Large intestine (tissue), 3 donors: ENCODE measurements at regions not wholly inside any gene's neighbourhood (a gene's known extent, or its start where the extent isn't known, plus 50 kb on each side); places are given as distances from the start of the nearest gene placed in this dataset.

Experiments
- DNase-seq, 2 donors: peaks; one replicate each; pipeline versions ENCODE4 v3.0.0 to v3.0.0-alpha.2; 2013
- H3K27ac ChIP-seq: one replicate; pipeline ENCODE4 v1.5.1; 2013; ENCODE audit warnings: low read length
- H3K27me3 ChIP-seq: 2 replicates; pipeline ENCODE4 v1.6.1; 2013; ENCODE audit warnings: low read length; ENCODE audit not compliant: control insufficient read depth, insufficient read depth
- H3K36me3 ChIP-seq: 2 replicates; pipeline ENCODE4 v1.6.1; 2013; ENCODE audit warnings: low read length; ENCODE audit not compliant: control insufficient read depth, insufficient read depth
- H3K4me1 ChIP-seq: one replicate; pipeline ENCODE4 v1.6.1; 2013; ENCODE audit warnings: low read length; ENCODE audit not compliant: control insufficient read depth, insufficient read depth
- H3K4me3 ChIP-seq: one replicate; pipeline ENCODE4 v1.5.1; 2013; ENCODE audit warnings: low read length
- H3K9me3 ChIP-seq: one replicate; pipeline ENCODE4 v1.6.1; 2013; ENCODE audit warnings: mild to moderate bottlenecking, low read depth, low read length, moderate library complexity; ENCODE audit not compliant: control insufficient read depth
- WGBS: methylation state at CpG from one replicate; pipeline ENCODE4 v1.1.5; 2013; ENCODE audit warnings: low lambda C conversion rate; ENCODE audit not compliant: insufficient coverage; 5-methylcytosine and 5-hydroxymethylcytosine counted together

GRCh38 chr7:95687759-95688343 lies 84.5 kb upstream of the DYNC1I1 start:
- DNase-seq, result peak in 1 of 2 donors; percentile 43
- no CpG with 5 or more reads among the region's 4 CpGs for WGBS

GRCh38 chr7:95686109-95686508 lies 86.2 kb upstream of the DYNC1I1 start:
- Histone ChIP-seq H3K4me1 (no peaks in the 10 kb centered on the region), H3K4me3 (no peak overlapping the region), H3K27me3 (no peaks in the 10 kb centered on the region), H3K27ac (no peak overlapping the region), H3K36me3 (no peaks in the 10 kb centered on the region), H3K9me3 (no peaks in the 10 kb centered on the region)
- DNase-seq, result peak; percentile 23 to 24
- WGBS, result no CpG with 5 or more reads among the region's 4 CpGs

More at GRCh38 chr7:95687759-95688343, 84.5 kb upstream of the DYNC1I1 start:
- Histone ChIP-seq H3K9me3 (no peaks in the 10 kb centered on the region), H3K4me1 (no peaks in the 10 kb centered on the region), H3K36me3 (no peaks in the 10 kb centered on the region), H3K4me3 (no peak overlapping the region), H3K27me3 (no peaks in the 10 kb centered on the region), H3K27ac (no peak overlapping the region)

DNA sequence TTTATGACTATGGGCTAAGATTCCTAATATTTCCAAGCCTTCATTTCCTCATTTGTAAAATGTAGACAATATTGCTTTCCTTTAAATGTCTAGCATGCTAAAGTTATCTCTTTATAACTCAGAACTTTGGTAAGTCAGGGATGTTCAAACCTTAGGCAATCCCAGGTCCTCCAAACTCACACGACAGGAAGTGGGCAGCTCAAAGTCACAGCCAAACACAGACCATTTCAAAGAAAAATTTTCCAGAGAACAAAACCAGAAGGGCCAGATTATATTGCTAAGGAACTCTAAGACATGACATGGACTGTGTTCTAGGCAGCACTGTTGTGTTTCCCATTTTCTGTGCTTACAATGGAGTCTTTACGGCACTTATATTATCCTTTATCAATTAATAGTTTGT lies 87.8 kb upstream of the DYNC1I1 start:
- Histone ChIP-seq H3K4me3 (no peak overlapping the region), H3K4me1 (no peaks in the 10 kb centered on the region), H3K27me3 (no peaks in the 10 kb centered on the region), H3K36me3 (no peaks in the 10 kb centered on the region), H3K27ac (no peak overlapping the region), H3K9me3 (no peaks in the 10 kb centered on the region)
- no peak for DNase-seq
- no CpG with 5 or more reads among the region's 2 CpGs for WGBS

DNA sequence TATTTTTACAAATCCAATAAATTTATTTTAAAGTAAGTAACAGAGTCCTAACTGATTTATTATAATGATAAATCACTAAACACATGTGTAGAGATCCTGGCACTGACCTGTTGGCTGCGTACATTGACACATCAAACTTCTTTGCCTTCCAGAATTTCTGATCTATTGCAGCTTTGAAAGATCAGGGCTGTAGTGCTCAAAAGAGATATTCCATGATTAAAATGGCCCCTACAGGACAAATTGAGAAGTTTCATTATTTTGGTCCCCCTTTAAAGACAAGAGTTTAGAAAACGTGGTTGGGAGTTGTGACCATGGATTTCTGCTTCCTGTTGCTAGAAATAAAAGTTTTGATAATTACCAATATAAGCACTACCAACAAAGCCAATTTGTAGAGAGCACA lies 87.7 kb upstream of the PDK4 start:
- H3K27me3 ChIP-seq, result no peaks in the 10 kb centered on the region
- peak; percentile 19 to 48 for DNase-seq
- H3K4me1 ChIP-seq, result no peaks in the 10 kb centered on the region
- no peaks in the 10 kb centered on the region for H3K9me3 ChIP-seq
- H3K4me3 ChIP-seq, result no peak overlapping the region
- no peaks in the 10 kb centered on the region for H3K36me3 ChIP-seq
- H3K27ac ChIP-seq, result no peak overlapping the region
- no CpG with 5 or more reads among the region's 2 CpGs for WGBS

DNA sequence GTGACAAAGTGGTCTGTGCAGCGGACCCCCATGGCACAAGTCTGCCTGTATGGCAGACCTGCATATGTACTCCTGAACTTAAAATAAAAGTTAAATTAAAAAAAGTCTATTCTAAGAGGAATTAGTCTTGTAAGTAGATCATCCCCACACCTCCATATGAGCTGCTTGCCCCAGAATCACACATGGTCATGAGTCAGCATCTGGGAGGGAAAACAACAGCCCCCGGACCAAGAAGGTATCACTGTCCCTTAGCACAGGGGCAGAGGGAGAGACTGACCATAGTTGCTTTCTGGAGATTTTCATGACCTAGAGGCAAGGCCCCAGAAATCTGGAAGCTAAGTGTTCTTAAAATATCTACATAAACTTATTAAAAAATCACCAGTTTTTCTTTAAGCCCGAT lies 86.6 kb upstream of the PDK4 start:
- Histone ChIP-seq H3K27ac (no peak overlapping the region), H3K36me3 (no peaks in the 10 kb centered on the region), H3K4me3 (no peak overlapping the region), H3K4me1 (no peaks in the 10 kb centered on the region), H3K27me3 (no peaks in the 10 kb centered on the region), H3K9me3 (no peaks in the 10 kb centered on the region)
- DNase-seq, result no peak
- WGBS, result no CpG with 5 or more reads among the region's 3 CpGs

GRCh38 chr7:95676691-95677090 lies 80.4 kb upstream of the PDK4 start:
- no peaks in the 10 kb centered on the region for H3K36me3 ChIP-seq
- H3K9me3 ChIP-seq, result no peaks in the 10 kb centered on the region
- no peak for DNase-seq
- no CpG with 5 or more reads among the region's 3 CpGs for WGBS
- H3K4me1 ChIP-seq, result no peaks in the 10 kb centered on the region
- H3K4me3 ChIP-seq, result no peak overlapping the region
- H3K27me3 ChIP-seq, result no peaks in the 10 kb centered on the region
- H3K27ac ChIP-seq, result no peak overlapping the region

GRCh38 chr7:95675632-95676031 lies 79.3 kb upstream of the PDK4 start:
- H3K9me3 ChIP-seq, result no peaks in the 10 kb centered on the region
- H3K27ac ChIP-seq, result no peak overlapping the region
- H3K36me3 ChIP-seq, result no peaks in the 10 kb centered on the region
- H3K4me1 ChIP-seq, result no peaks in the 10 kb centered on the region
- H3K4me3 ChIP-seq, result no peak overlapping the region
- 100% methylated on average over 2 of the region's 3 CpGs for WGBS
- DNase-seq, result no peak
- H3K27me3 ChIP-seq, result no peaks in the 10 kb centered on the region

- WGBS, result no CpG with 5 or more reads among the region's 6 CpGs
- H3K27ac ChIP-seq, result no peak overlapping the region
- no peaks in the 10 kb centered on the region for H3K9me3 ChIP-seq
- H3K27me3 ChIP-seq, result no peaks in the 10 kb centered on the region
- H3K4me3 ChIP-seq, result no peak overlapping the region
- DNase-seq, result no peak
- no peaks in the 10 kb centered on the region for H3K4me1 ChIP-seq
- no peaks in the 10 kb centered on the region for H3K36me3 ChIP-seq
Observed at GRCh38 chr7:95675016-95675415, 78.7 kb upstream of the PDK4 start.

DNA sequence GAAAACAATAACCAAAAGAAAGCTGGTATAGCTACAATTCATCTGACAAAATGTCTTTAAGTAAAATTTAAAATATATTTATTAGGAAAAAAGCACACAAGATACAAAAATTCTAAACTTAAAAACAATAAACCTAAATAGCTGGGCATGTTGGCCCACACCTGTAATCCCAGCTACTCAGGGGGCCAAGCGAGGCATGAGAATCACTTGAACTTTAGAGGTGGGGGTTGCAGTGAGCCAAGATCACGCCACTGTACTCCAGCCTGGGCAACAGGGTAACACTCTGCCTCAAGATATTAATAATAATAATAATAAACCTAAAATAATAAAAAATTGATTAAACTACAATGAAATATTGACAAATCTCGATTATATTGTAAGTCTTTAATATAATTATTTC lies 77.8 kb upstream of the PDK4 start:
- Histone ChIP-seq H3K27ac (no peak overlapping the region), H3K4me3 (no peak overlapping the region), H3K36me3 (no peaks in the 10 kb centered on the region), H3K4me1 (no peaks in the 10 kb centered on the region), H3K9me3 (no peaks in the 10 kb centered on the region), H3K27me3 (no peaks in the 10 kb centered on the region)
- DNase-seq, result no peak
- no CpG with 5 or more reads among the region's 3 CpGs for WGBS

DNA sequence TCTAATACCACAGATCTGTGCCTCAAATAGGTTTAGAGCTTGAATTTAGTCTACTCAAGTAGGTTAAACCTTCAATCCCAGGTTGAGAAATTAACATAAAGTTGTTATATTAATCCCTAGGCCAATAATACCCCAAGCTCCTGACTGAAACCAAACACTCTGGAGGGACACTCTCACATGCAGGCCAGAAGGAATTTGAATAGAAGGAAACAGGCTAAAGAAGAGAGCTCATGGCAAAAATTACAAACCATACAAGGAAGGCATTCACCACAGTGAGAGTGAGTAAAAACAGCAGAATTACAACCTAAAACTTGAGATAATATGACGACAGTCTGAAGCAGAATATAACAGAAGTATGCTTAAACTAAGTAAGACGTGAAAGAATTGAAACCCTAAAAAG lies 76.1 kb upstream of the PDK4 start:
- H3K4me1 ChIP-seq, result no peaks in the 10 kb centered on the region
- H3K27ac ChIP-seq, result no peak overlapping the region
- H3K27me3 ChIP-seq, result no peaks in the 10 kb centered on the region
- no peaks in the 10 kb centered on the region for H3K36me3 ChIP-seq
- H3K4me3 ChIP-seq, result no peak overlapping the region
- 97% methylated on average over 2 of the region's 2 CpGs for WGBS
- DNase-seq, result no peak
- no peaks in the 10 kb centered on the region for H3K9me3 ChIP-seq

DNA sequence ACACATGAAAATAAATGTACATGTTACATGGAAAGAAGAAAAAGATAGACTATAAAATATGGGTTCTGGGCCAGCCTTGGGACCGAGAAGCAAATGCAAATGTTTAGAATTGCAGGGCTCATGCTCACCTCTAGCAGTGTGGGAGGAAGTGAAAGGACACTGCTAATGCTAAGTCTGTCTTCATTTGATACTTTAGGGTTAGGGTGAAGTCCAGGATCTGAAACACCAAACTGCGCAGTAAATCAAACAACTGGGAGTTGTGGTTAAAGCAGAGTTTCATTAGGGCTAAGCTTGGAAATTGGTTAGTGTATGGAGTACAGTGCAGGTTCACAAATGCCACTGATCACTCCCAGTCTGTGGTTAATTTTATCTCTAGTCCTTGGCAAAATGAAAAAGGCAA lies 73.2 kb upstream of the PDK4 start:
- Histone ChIP-seq H3K9me3 (no peaks in the 10 kb centered on the region), H3K36me3 (no peaks in the 10 kb centered on the region), H3K4me3 (no peak overlapping the region), H3K27ac (no peak overlapping the region), H3K27me3 (no peaks in the 10 kb centered on the region), H3K4me1 (no peaks in the 10 kb centered on the region)
- whole genome bisulfite sequencing, result 44% methylated on average over 1 of the region's 2 CpGs
- no peak for DNase-seq
